ENCODE measurements at regions not wholly inside any gene's neighbourhood (a gene's known extent, or its start where the extent isn't known, plus 50 kb on each side); places are given as distances from the start of the nearest gene placed in this dataset.

DNA sequence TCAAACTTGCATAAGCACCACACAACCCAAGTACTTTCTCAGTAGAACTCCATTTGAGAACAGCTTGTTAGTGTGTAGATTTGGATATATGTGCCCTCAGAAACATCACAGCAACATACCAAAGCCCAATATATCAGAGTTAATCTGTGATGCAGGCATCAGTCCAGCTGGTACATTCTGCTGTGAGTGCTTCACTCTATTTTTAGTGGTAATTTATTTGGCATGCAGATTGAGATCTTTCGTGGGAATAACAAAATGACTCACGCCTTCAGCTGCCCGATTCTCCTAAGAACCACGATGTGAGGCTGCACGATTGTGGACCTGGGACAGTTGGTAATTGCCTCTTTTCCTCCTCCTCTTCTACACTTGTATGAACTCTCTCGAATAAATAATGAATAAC is 730.7 kb downstream of the SQOR start:
- TF ChIP-seq POLR2AphosphoS5 (IDR thresholded peaks at IDR 0.05; ENCODE audit: low read depth, low read length) (no peak), POLR2A (IDR thresholded peaks at IDR 0.05; ENCODE audit: low read depth, low read length) (no peak), TAF1 (IDR thresholded peaks at IDR 0.05; ENCODE audit: borderline replicate concordance, low read depth, low read length) (no peak)

Data from GM12892 (cell line).